Transverse colon (tissue), 4 donors: ENCODE measurements at regions not wholly inside any gene's neighbourhood (a gene's known extent, or its start where the extent isn't known, plus 50 kb on each side); places are given as distances from the start of the nearest gene placed in this dataset.

Experiments used
- DNase-seq: peaks from one replicate; pipeline ENCODE4 v3.0.0-alpha.2; 2019
- H3K27ac ChIP-seq, 4 donors: fragments of 200-600 bp; sonication (generic); 2 replicates each; pipeline ENCODE4 v1.5.1; 2016 to 2018; ENCODE audit warnings: inconsistent platforms in 4 of 4
- H3K27me3 ChIP-seq: fragments of 200-600 bp; sonication (generic); 2 replicates; pipeline ENCODE4 v1.5.1; 2017; ENCODE audit warnings: inconsistent platforms
- H3K36me3 ChIP-seq, 4 donors: fragments of 200-600 bp; sonication (generic); 2 replicates each; pipeline ENCODE4 v1.5.1; 2017 to 2019; ENCODE audit warnings: inconsistent platforms in 4 of 4
- H3K4me1 ChIP-seq, 4 donors: fragments of 200-600 bp; sonication (generic); 2 replicates each; pipeline ENCODE4 v1.5.1; 2017 to 2020; ENCODE audit warnings: inconsistent platforms in 4 of 4
- H3K4me3 ChIP-seq, 4 donors: fragments of 200-600 bp; sonication (generic); 1 replicate in 1 of 4; 2 replicates in 3 of 4; pipeline versions ENCODE4 v1.5.1 to v1.6.1; 2017 to 2019; ENCODE audit warnings: inconsistent platforms in 4 of 4
- H3K9me3 ChIP-seq, 2 donors: fragments of 200-600 bp; sonication (generic); 2 replicates each; pipeline ENCODE4 v1.5.1; 2017 to 2019; ENCODE audit warnings: inconsistent platforms in 2 of 2
- EP300 ChIP-seq: sonication (generic); formaldehyde crosslinking; IDR thresholded peaks from one replicate; pipeline ENCODE4 v1.6.1; 2017; ENCODE audit warnings: antibody characterized with exemption, low read depth
- POLR2A ChIP-seq: fragments of 450-650 bp; IDR thresholded peaks from one replicate; pipeline ENCODE4 v1.6.1; 2016; ENCODE audit warnings: antibody characterized with exemption, mild to moderate bottlenecking, moderate library complexity
- POLR2AphosphoS5 ChIP-seq, 3 donors: sonication (generic); formaldehyde crosslinking; IDR thresholded peaks; one replicate each; pipeline ENCODE4 v1.6.1; 2016; ENCODE audit warnings: antibody characterized with exemption in 3 of 3
- WGBS, 2 donors: methylation state at CpG; one replicate each; pipeline ENCODE4 v1.1.5; 2018; ENCODE audit warnings: low coverage in 1 of 2; 5-methylcytosine and 5-hydroxymethylcytosine counted together
- in situ Hi-C, 4 donors: fragments of 200-750 bp; cut with MboI; loops; one replicate each; pipeline versions ENCODE4 v1.15.0 to v1.15.1; 2017; ENCODE audit warnings: low sequenced_read_pairs in 3 of 4, low pct_ligation_motif_present in 1 of 4, low pct_unique_long_range_greater_than_20kb in 1 of 4
- intact Hi-C: fragments of 100-400 bp; cut with DNase I; formaldehyde crosslinking; loops from one replicate; pipeline ENCODE4 v1.15.1; 2023; ENCODE audit warnings: low total_unique reads
- TF ChIP-seq, protein P1 (sequence below), 5 experiments: fragments of 200-600 bp in 3 of 5; fragments of 450-650 bp in 2 of 5; sonication (generic) in 3 of 5; IDR thresholded peaks; 1 replicate in 2 of 5; 2 replicates in 3 of 5; pipeline ENCODE4 v1.5.1; 2016 to 2017; ENCODE audit warnings: antibody characterized with exemption in 5 of 5, inconsistent platforms in 3 of 5, mild to moderate bottlenecking in 2 of 5, moderate library complexity in 1 of 5

DNA sequence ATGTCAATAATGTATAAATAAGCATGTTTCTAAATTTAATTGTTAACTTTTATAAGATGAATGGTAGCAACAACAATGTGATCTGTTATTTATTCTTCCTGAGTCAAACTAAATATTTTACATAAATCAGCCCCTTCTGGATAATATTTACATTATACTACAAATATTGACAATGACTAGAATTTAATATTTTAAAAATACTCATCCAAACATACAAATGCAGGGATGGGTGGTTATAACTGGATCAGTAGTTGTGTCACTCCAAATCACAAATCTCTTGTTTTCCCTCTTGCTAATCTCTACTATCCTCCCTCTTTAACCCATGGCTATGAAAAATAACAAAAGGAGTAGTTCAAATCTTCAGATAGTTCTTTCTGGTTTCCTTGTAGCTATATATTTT is 407.0 kb downstream of the HTR7 start:
- H3K27ac ChIP-seq = no peak overlapping the region
- no peak overlapping the region for H3K4me3 ChIP-seq
- no peaks in the 10 kb centered on the region for H3K27me3 ChIP-seq
- in situ Hi-C loops = no loop called here
- TF ChIP-seq POLR2A = no peak
- no peak for TF ChIP-seq POLR2AphosphoS5 (IDR thresholded peaks at IDR 0.05)
- TF ChIP-seq EP300 = no peak
- TF ChIP-seq, protein P1, sequence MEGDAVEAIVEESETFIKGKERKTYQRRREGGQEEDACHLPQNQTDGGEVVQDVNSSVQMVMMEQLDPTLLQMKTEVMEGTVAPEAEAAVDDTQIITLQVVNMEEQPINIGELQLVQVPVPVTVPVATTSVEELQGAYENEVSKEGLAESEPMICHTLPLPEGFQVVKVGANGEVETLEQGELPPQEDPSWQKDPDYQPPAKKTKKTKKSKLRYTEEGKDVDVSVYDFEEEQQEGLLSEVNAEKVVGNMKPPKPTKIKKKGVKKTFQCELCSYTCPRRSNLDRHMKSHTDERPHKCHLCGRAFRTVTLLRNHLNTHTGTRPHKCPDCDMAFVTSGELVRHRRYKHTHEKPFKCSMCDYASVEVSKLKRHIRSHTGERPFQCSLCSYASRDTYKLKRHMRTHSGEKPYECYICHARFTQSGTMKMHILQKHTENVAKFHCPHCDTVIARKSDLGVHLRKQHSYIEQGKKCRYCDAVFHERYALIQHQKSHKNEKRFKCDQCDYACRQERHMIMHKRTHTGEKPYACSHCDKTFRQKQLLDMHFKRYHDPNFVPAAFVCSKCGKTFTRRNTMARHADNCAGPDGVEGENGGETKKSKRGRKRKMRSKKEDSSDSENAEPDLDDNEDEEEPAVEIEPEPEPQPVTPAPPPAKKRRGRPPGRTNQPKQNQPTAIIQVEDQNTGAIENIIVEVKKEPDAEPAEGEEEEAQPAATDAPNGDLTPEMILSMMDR (IDR thresholded peaks at IDR 0.05) = no peak
- no peak for DNase-seq
- H3K9me3 ChIP-seq = no peaks in the 10 kb centered on the region
- intact Hi-C loops = no loop called here
- no peaks in the 10 kb centered on the region for H3K36me3 ChIP-seq
- no peaks in the 10 kb centered on the region for H3K4me1 ChIP-seq

DNA sequence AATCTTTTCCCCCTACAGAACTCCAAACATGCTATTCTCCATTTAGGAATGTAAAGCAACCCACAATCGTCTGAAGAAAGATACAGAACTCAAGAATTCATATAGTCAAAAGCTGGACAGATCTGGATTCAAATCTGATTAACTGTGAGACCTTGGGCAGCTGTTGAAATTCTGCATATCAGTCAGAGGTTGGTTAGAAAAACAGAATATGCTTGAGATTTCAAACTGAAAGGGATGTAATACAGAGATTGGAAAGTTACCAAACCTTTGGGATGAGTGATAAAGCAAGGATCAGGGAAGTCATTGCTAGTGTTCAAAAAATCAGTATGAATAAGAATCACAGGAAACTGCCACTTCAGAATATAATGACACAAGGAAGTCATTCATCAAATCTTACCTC is 406.6 kb downstream of the HTR7 start:
- TF ChIP-seq POLR2A = no peak
- TF ChIP-seq EP300 = no peak
- no peak for TF ChIP-seq POLR2AphosphoS5 (IDR thresholded peaks at IDR 0.05)
- TF ChIP-seq, protein P1 (IDR thresholded peaks at IDR 0.05) = no peak
- in situ Hi-C loops (no loop called here), intact Hi-C loops (no loop called here)
- H3K27me3 ChIP-seq = no peaks in the 10 kb centered on the region
- 24% methylated on average over 1 of the region's 1 CpG; no CpG with 5 or more reads in 1 of the 2 donors for WGBS, 2 donors
- no peak overlapping the region for H3K27ac ChIP-seq
- H3K36me3 ChIP-seq = no peaks in the 10 kb centered on the region
- H3K9me3 ChIP-seq = no peaks in the 10 kb centered on the region
- no peaks in the 10 kb centered on the region for H3K4me1 ChIP-seq
- no peak for DNase-seq
- H3K4me3 ChIP-seq = no peak overlapping the region

DNA sequence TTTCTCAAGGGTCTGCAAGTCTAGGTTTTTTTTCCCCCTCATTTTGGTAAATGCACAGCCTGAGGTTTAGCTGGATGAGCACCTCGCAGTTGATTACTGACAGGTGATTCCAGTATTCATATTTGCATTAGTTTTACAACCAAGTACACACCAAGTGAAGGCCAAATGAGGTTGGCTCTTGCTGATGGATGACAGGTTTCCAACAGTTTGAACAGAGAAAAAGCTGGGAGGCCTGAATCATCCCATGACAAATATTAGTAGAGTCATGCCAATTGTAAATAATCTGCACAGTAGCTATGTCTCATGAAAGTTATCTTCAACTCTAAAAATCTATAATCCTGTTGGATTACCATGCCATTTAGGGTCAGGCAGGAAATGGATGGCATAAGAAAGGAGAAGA is 399.8 kb downstream of the HTR7 start:
- Histone ChIP-seq H3K27me3 (no peaks in the 10 kb centered on the region), H3K4me3 (no peak overlapping the region), H3K36me3 (no peaks in the 10 kb centered on the region), H3K9me3 (no peaks in the 10 kb centered on the region), H3K4me1 (no peaks in the 10 kb centered on the region), H3K27ac (no peak overlapping the region)
- TF ChIP-seq POLR2AphosphoS5 (IDR thresholded peaks at IDR 0.05) (no peak), POLR2A (no peak), EP300 (no peak)
- TF ChIP-seq, protein P1 (IDR thresholded peaks at IDR 0.05) = no peak
- intact Hi-C loops (no loop called here), in situ Hi-C loops (no loop called here)
- DNase-seq = no peak
- 63 to 65% methylated on average over 1 of the region's 1 CpG for WGBS, 2 donors

DNA sequence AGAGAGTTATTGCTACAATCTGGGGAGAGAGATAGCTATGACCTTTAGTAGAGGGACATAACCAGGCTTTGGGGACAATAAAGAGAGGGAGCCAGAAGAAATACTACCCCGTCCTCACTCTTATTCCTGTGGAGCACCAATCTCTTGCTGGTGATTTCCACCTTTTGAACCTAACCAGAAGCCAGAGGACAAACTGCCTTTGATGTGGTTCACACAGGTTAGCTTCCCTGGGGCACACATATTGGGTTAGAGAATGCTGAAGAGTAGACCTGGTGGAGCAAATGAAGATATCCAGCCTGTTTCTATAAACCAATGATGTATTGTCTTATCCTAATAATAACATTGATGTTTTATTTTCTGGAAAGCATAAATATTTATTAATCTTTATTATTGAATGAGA is 399.3 kb downstream of the HTR7 start:
- Histone ChIP-seq H3K4me1 (no peaks in the 10 kb centered on the region), H3K36me3 (no peaks in the 10 kb centered on the region), H3K4me3 (no peak overlapping the region), H3K27me3 (no peaks in the 10 kb centered on the region), H3K9me3 (no peaks in the 10 kb centered on the region), H3K27ac (no peak overlapping the region)
- TF ChIP-seq POLR2A (no peak), POLR2AphosphoS5 (IDR thresholded peaks at IDR 0.05) (no peak), EP300 (no peak)
- TF ChIP-seq, protein P1 (IDR thresholded peaks at IDR 0.05) = no peak
- DNase-seq = no peak
- WGBS, 2 donors = 45% methylated on average over 1 of the region's 1 CpG; no CpG with 5 or more reads in 1 of the 2 donors
- intact Hi-C loops (no loop called here), in situ Hi-C loops (no loop called here)
